ENCODE measurements at regions not wholly inside any gene's neighbourhood (a gene's known extent, or its start where the extent isn't known, plus 50 kb on each side); places are given as distances from the start of the nearest gene placed in this dataset.

DNA sequence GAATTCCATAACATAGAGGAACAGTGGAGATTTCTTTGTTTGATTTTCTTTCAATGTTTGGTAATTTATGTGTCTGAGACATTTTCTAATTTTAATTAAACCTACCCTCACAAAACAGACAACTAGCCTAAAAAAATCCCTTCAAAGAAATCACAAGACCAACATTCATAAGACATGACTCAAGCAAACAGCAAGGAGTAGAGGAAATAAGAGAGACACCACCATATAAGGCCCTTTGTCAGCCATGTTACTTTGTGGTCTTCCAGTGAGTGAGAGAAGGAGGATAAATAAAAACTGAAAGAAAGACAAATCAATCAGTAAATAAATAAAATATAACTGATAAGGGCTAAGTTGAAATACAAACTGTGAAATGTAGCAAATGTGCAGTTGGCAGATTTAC lies 830.8 kb upstream of the SLC39A10 start:
- H2BK5ac ChIP-seq (ENCODE audit: low read depth, low read length): no peak overlapping the region
- no peaks in the 10 kb centered on the region for H4K20me1 ChIP-seq (replicated peaks in 1 of 2; ENCODE audit: control insufficient read depth in 1 of 2, insufficient read depth in 2 of 2, low read length in 2 of 2)
- no peak overlapping the region for H3K14ac ChIP-seq (ENCODE audit: insufficient read length)
- H3K18ac ChIP-seq (ENCODE audit: extremely low read depth, low read length): no peak overlapping the region
- FAIRE-seq: no peak
- no peaks in the 10 kb centered on the region for H3K23me2 ChIP-seq (ENCODE audit: low read depth, low read length)
- no peaks in the 10 kb centered on the region for H3K79me2 ChIP-seq (ENCODE audit: control insufficient read depth in 1 of 2, insufficient read depth in 2 of 2, low read length in 2 of 2)
- no peaks in the 10 kb centered on the region for H3K27me3 ChIP-seq (replicated peaks in 1 of 4; ENCODE audit: control insufficient read depth in 3 of 4, extremely low read depth in 1 of 4, insufficient read depth in 3 of 4, low read length in 3 of 4)
- no peak overlapping the region for H2BK12ac ChIP-seq (ENCODE audit: low read depth, low read length)
- no peak overlapping the region for H4K5ac ChIP-seq (ENCODE audit: insufficient read length, low read depth, low read length)
- H2BK120ac ChIP-seq (replicated peaks; ENCODE audit: low read depth, low read length): no peak overlapping the region
- no peak overlapping the region for H3K23ac ChIP-seq (ENCODE audit: insufficient read length)
- no peak overlapping the region for H4K91ac ChIP-seq (replicated peaks; ENCODE audit: insufficient read length, low read length)
- no peak overlapping the region for H2BK15ac ChIP-seq (ENCODE audit: low read length)
- no peaks in the 10 kb centered on the region for H3K36me3 ChIP-seq (ENCODE audit: control insufficient read depth in 2 of 4, insufficient read depth in 4 of 4, low read length in 3 of 4)
- H3K4ac ChIP-seq (replicated peaks; ENCODE audit: insufficient read length, low read depth, low read length): no peak overlapping the region
- no peaks in the 10 kb centered on the region for H3K79me1 ChIP-seq (ENCODE audit: low read depth, low read length)
- H2AK5ac ChIP-seq (ENCODE audit: low read depth, low read length): no peak overlapping the region
- TF ChIP-seq HDAC2 (IDR thresholded peaks at IDR 0.05; ENCODE audit: borderline replicate concordance in 1 of 2, low read depth in 2 of 2, low read length in 2 of 2): no peak
- no peak for TF ChIP-seq EP300 (IDR thresholded peaks at IDR 0.05; ENCODE audit: borderline replicate concordance in 1 of 2, low read depth in 2 of 2, low read length in 2 of 2)
- TF ChIP-seq SRF (IDR thresholded peaks at IDR 0.05; ENCODE audit: low read depth, low read length): peak; percentile 10; the same call in 1 of the 2 replicates
- no peak for DNase-seq (ENCODE audit: low read depth in 1 of 2, low spot score in 2 of 2)
- H2BK20ac ChIP-seq (ENCODE audit: low read length): no peak overlapping the region
- no peaks in the 10 kb centered on the region for H3K9me3 ChIP-seq (ENCODE audit: insufficient read depth in 2 of 2, low read depth in 1 of 2, low read length in 1 of 2)
- no peak overlapping the region for H3K4me3 ChIP-seq (ENCODE audit: extremely low read depth in 1 of 4, insufficient read depth in 2 of 4, low read depth in 3 of 4, low read length in 4 of 4)
- ChIA-PET POLR2A (ENCODE audit: partially characterized antibody) (no interaction called here), CTCF (ENCODE audit: partially characterized antibody) (no interaction called here)
- H3K4me2 ChIP-seq (ENCODE audit: insufficient read depth in 1 of 2, low read depth in 2 of 2, low read length in 2 of 2): no peak overlapping the region
- no peak overlapping the region for H3K9ac ChIP-seq (replicated peaks in 1 of 4; ENCODE audit: extremely low read depth in 1 of 4, low read depth in 3 of 4, low read length in 3 of 4)
- H3K27ac ChIP-seq (ENCODE audit: low read depth, low read length): no peak overlapping the region
- H2AFZ ChIP-seq (ENCODE audit: low read length): no peak overlapping the region
- H3K56ac ChIP-seq (replicated peaks; ENCODE audit: insufficient read length, low read depth, low read length): no peak overlapping the region
- no peaks in the 10 kb centered on the region for H3K4me1 ChIP-seq (replicated peaks in 1 of 4; ENCODE audit: control insufficient read depth in 3 of 4, insufficient read depth in 4 of 4, low read length in 3 of 4)
- no peak overlapping the region for H4K8ac ChIP-seq (ENCODE audit: extremely low read depth, insufficient read depth, low read length)
